BLaER1 (cell line): ENCODE measurements at regions not wholly inside any gene's neighbourhood (a gene's known extent, or its start where the extent isn't known, plus 50 kb on each side); places are given as distances from the start of the nearest gene placed in this dataset.

Experiments
- H3K27ac ChIP-seq: shearing (Covaris generic); formaldehyde crosslinking; 2 replicates; pipeline ENCODE4 v1.8.1; 2022
- H3K27me3 ChIP-seq: shearing (Covaris generic); formaldehyde crosslinking; 2 replicates; pipeline ENCODE4 v1.8.1; 2022
- H3K36me3 ChIP-seq: shearing (Covaris generic); formaldehyde crosslinking; 2 replicates; pipeline ENCODE4 v1.8.1; 2022
- H3K4me1 ChIP-seq: shearing (Covaris generic); formaldehyde crosslinking; 2 replicates; pipeline ENCODE4 v1.8.1; 2022
- H3K4me2 ChIP-seq: shearing (Covaris generic); formaldehyde crosslinking; 2 replicates; pipeline ENCODE4 v1.8.1; 2022
- H3K4me3 ChIP-seq: shearing (Covaris generic); formaldehyde crosslinking; 2 replicates; pipeline ENCODE4 v1.8.1; 2022
- H3K9ac ChIP-seq: shearing (Covaris generic); formaldehyde crosslinking; 2 replicates; pipeline ENCODE4 v1.8.1; 2022
- H3K9me3 ChIP-seq: shearing (Covaris generic); formaldehyde crosslinking; 2 replicates; pipeline ENCODE4 v1.8.1; 2022
- H4K20me1 ChIP-seq: shearing (Covaris generic); formaldehyde crosslinking; 2 replicates; pipeline ENCODE4 v1.8.1; 2022
- Cebpa-rat ChIP-seq: shearing (Covaris generic); IDR thresholded peaks from 2 replicates; pipeline ENCODE4 v1.8.1; 2022

GRCh38 chr4:175419236-175419718 is 392.8 kb downstream of the GPM6A start:
- H3K36me3 ChIP-seq: no peaks in the 10 kb centered on the region
- no peak for TF ChIP-seq Cebpa-rat
- H4K20me1 ChIP-seq: no peaks in the 10 kb centered on the region
- H3K4me3 ChIP-seq: no peak overlapping the region
- no peak overlapping the region for H3K9ac ChIP-seq
- H3K27me3 ChIP-seq: no peaks in the 10 kb centered on the region
- H3K9me3 ChIP-seq: peaks cover 27% of the 10 kb centered on the region
- H3K27ac ChIP-seq: no peak overlapping the region
- H3K4me2 ChIP-seq: no peak overlapping the region
- H3K4me1 ChIP-seq: peaks cover 6% of the 10 kb centered on the region; the same call in 1 of the 2 replicates

GRCh38 chr4:175421506-175421905 is 390.6 kb downstream of the GPM6A start:
- H3K9me3 ChIP-seq: peaks cover 15% of the 10 kb centered on the region
- H3K27ac ChIP-seq: no peak overlapping the region
- no peak overlapping the region for H3K4me2 ChIP-seq
- H3K4me3 ChIP-seq: no peak overlapping the region
- H4K20me1 ChIP-seq: no peaks in the 10 kb centered on the region
- peaks cover 6% of the 10 kb centered on the region; the same call in 1 of the 2 replicates for H3K4me1 ChIP-seq
- no peaks in the 10 kb centered on the region for H3K36me3 ChIP-seq
- H3K9ac ChIP-seq: no peak overlapping the region
- TF ChIP-seq Cebpa-rat: no peak
- H3K27me3 ChIP-seq: no peaks in the 10 kb centered on the region

DNA sequence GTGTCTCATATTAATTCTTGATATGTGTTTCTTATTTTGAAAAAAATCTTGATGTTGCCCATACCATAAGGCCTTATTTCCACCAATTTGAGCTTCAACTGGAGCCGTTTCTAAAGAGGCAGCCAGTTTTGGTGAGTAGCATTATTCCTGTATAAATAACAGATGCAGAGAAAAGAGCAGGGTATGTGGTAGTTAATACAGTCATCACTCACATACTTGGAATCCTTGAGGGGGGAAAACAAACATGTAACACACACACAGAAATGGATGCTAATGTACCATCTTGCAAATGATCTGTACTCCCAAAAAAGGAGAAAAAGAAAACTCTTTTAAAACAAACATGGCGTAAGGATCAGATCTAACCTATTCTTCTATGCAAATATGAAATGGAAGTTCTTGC is 389.7 kb downstream of the GPM6A start:
- H3K9ac ChIP-seq: no peak overlapping the region
- no peak overlapping the region for H3K27ac ChIP-seq
- no peaks in the 10 kb centered on the region for H3K36me3 ChIP-seq
- no peaks in the 10 kb centered on the region for H4K20me1 ChIP-seq
- H3K4me3 ChIP-seq: no peak overlapping the region
- no peak overlapping the region for H3K4me2 ChIP-seq
- no peak for TF ChIP-seq Cebpa-rat
- peaks cover 10% of the 10 kb centered on the region for H3K9me3 ChIP-seq
- peaks cover 6% of the 10 kb centered on the region; the same call in 1 of the 2 replicates for H3K4me1 ChIP-seq
- H3K27me3 ChIP-seq: no peaks in the 10 kb centered on the region

GRCh38 chr4:175424111-175424510 is 388.0 kb downstream of the GPM6A start:
- H3K9ac ChIP-seq: no peak overlapping the region
- no peak overlapping the region for H3K4me2 ChIP-seq
- H3K4me1 ChIP-seq: peaks cover 6% of the 10 kb centered on the region; the same call in 1 of the 2 replicates
- peaks cover 24% of the 10 kb centered on the region for H3K9me3 ChIP-seq
- H3K27ac ChIP-seq: no peak overlapping the region
- TF ChIP-seq Cebpa-rat: no peak
- no peaks in the 10 kb centered on the region for H3K27me3 ChIP-seq
- H4K20me1 ChIP-seq: no peaks in the 10 kb centered on the region
- no peak overlapping the region for H3K4me3 ChIP-seq
- no peaks in the 10 kb centered on the region for H3K36me3 ChIP-seq

- no peak overlapping the region for H3K27ac ChIP-seq
- H4K20me1 ChIP-seq: no peaks in the 10 kb centered on the region
- no peaks in the 10 kb centered on the region for H3K36me3 ChIP-seq
- no peak overlapping the region for H3K4me3 ChIP-seq
- peaks cover 24% of the 10 kb centered on the region for H3K9me3 ChIP-seq
- H3K4me2 ChIP-seq: no peak overlapping the region
- H3K9ac ChIP-seq: no peak overlapping the region
- no peak for TF ChIP-seq Cebpa-rat
- H3K4me1 ChIP-seq: peaks cover 6% of the 10 kb centered on the region; the same call in 1 of the 2 replicates
- no peaks in the 10 kb centered on the region for H3K27me3 ChIP-seq
Observed at GRCh38 chr4:175427751-175428150, 384.3 kb downstream of the GPM6A start.

- Histone ChIP-seq H3K4me2 (no peak overlapping the region), H3K27me3 (no peaks in the 10 kb centered on the region), H4K20me1 (no peaks in the 10 kb centered on the region), H3K4me3 (no peak overlapping the region), H3K36me3 (no peaks in the 10 kb centered on the region), H3K27ac (no peak overlapping the region), H3K4me1 (peaks cover 13% of the 10 kb centered on the region), H3K9me3 (peaks cover 17% of the 10 kb centered on the region), H3K9ac (no peak overlapping the region)
- TF ChIP-seq Cebpa-rat: no peak
Observed at GRCh38 chr4:175431694-175432093, 380.4 kb downstream of the GPM6A start.

GRCh38 chr4:175435381-175435783 is 376.7 kb downstream of the GPM6A start:
- Histone ChIP-seq H3K4me3 (no peak overlapping the region), H4K20me1 (no peaks in the 10 kb centered on the region), H3K27ac (peak overlapping the region; percentile 50; the same call in 1 of the 2 replicates), H3K4me2 (peak overlapping the region; percentile 47), H3K9me3 (no peaks in the 10 kb centered on the region; the same call in 1 of the 2 replicates), H3K9ac (no peak overlapping the region; the same call in 1 of the 2 replicates), H3K36me3 (no peaks in the 10 kb centered on the region), H3K4me1 (peaks cover 13% of the 10 kb centered on the region), H3K27me3 (no peaks in the 10 kb centered on the region)
- TF ChIP-seq Cebpa-rat: no peak

GRCh38 chr4:175436196-175436595 is 375.9 kb downstream of the GPM6A start:
- Histone ChIP-seq H3K4me1 (peaks cover 13% of the 10 kb centered on the region), H3K4me2 (peak overlapping the region; percentile 47), H3K4me3 (no peak overlapping the region), H3K27me3 (no peaks in the 10 kb centered on the region), H3K9me3 (no peaks in the 10 kb centered on the region; the same call in 1 of the 2 replicates), H3K9ac (no peak overlapping the region), H3K27ac (peak overlapping the region; percentile 50; the same call in 1 of the 2 replicates), H4K20me1 (no peaks in the 10 kb centered on the region), H3K36me3 (no peaks in the 10 kb centered on the region)
- no peak for TF ChIP-seq Cebpa-rat

GRCh38 chr4:175440786-175441185 is 371.3 kb downstream of the GPM6A start:
- Histone ChIP-seq H3K4me1 (peaks cover 6% of the 10 kb centered on the region), H3K4me2 (no peak overlapping the region), H4K20me1 (no peaks in the 10 kb centered on the region), H3K9ac (no peak overlapping the region), H3K4me3 (no peak overlapping the region), H3K36me3 (no peaks in the 10 kb centered on the region), H3K27ac (no peak overlapping the region), H3K27me3 (no peaks in the 10 kb centered on the region), H3K9me3 (no peaks in the 10 kb centered on the region; the same call in 1 of the 2 replicates)
- TF ChIP-seq Cebpa-rat: no peak

DNA sequence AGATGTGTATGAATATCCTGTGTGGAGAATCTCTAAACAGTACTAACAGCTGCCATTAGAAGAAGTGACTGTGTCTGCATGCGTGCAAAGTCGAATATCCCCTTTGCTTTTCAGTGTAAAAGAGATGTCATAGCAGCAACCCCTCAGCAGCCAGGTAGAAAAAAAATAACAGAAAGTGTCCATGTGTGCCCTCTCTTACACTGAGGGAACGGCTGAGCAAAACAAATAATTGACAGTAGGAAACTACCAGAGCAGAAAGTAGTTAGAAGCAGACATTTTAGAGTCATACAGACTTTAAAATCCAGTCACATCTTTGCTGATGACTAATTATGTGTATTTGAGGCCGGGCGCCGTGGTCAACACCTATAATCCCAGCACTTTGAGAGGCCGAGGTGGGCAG is 370.8 kb downstream of the GPM6A start:
- H3K27me3 ChIP-seq: no peaks in the 10 kb centered on the region
- no peak for TF ChIP-seq Cebpa-rat

GRCh38 chr4:175443547-175443946 is 368.5 kb downstream of the GPM6A start:
- no peak overlapping the region for H3K9ac ChIP-seq
- no peaks in the 10 kb centered on the region for H3K9me3 ChIP-seq
- H3K4me2 ChIP-seq: no peak overlapping the region
- no peaks in the 10 kb centered on the region for H3K4me1 ChIP-seq
- H3K36me3 ChIP-seq: no peaks in the 10 kb centered on the region
- H4K20me1 ChIP-seq: no peaks in the 10 kb centered on the region
- no peak overlapping the region for H3K27ac ChIP-seq
- no peak for TF ChIP-seq Cebpa-rat
- no peak overlapping the region for H3K4me3 ChIP-seq
- no peaks in the 10 kb centered on the region for H3K27me3 ChIP-seq

More for the DNA sequence above, 370.8 kb downstream of the GPM6A start:
- H3K4me1 ChIP-seq: peaks cover under 1% of the 10 kb centered on the region
- H3K9ac ChIP-seq: no peak overlapping the region
- no peak overlapping the region for H3K4me2 ChIP-seq
- no peak overlapping the region for H3K4me3 ChIP-seq
- H4K20me1 ChIP-seq: no peaks in the 10 kb centered on the region
- H3K27ac ChIP-seq: no peak overlapping the region
- no peaks in the 10 kb centered on the region; the same call in 1 of the 2 replicates for H3K9me3 ChIP-seq
- H3K36me3 ChIP-seq: no peaks in the 10 kb centered on the region
